GM20000 (cell line): ENCODE measurements at regions not wholly inside any gene's neighbourhood (a gene's known extent, or its start where the extent isn't known, plus 50 kb on each side); places are given as distances from the start of the nearest gene placed in this dataset.

Experiments used
- DNase-seq: peaks from one replicate; pipeline ENCODE4 v3.0.0; 2012; ENCODE audit warnings: low spot score
- CTCF ChIP-seq: IDR thresholded peaks from 2 replicates; pipeline ENCODE4 v1.5.1; 2012; ENCODE audit warnings: mild to moderate bottlenecking, control low read depth; ENCODE audit errors: extremely low read depth, missing control alignments

GRCh38 chr3:194205675-194206133 is 69.8 kb downstream of the HES1 start:
- no peak for TF ChIP-seq CTCF
- peak; percentile 39 for DNase-seq

GRCh38 chr3:194206320-194206719 is 70.4 kb downstream of the HES1 start:
- TF ChIP-seq CTCF, result no peak
- DNase-seq, result no peak

- TF ChIP-seq CTCF, result no peak
- DNase-seq, result no peak
Measured at GRCh38 chr3:194208709-194209108, 72.8 kb downstream of the HES1 start.

- TF ChIP-seq CTCF, result no peak
- DNase-seq, result no peak
Measured at GRCh38 chr3:194212161-194212844, 76.4 kb downstream of the HES1 start.

- no peak for DNase-seq
Measured at GRCh38 chr3:194212845-194213331, 76.9 kb downstream of the HES1 start.

GRCh38 chr3:194215392-194215791 is 79.4 kb downstream of the HES1 start:
- no peak for TF ChIP-seq CTCF
- DNase-seq, result no peak

More at GRCh38 chr3:194212845-194213331, 76.9 kb downstream of the HES1 start:
- TF ChIP-seq CTCF, result no peak

- no peak for TF ChIP-seq CTCF
- no peak for DNase-seq
Measured at GRCh38 chr3:194218646-194219453, 82.9 kb downstream of the HES1 start.
